Mucosa of gallbladder (tissue), 1 donor: ENCODE measurements at regions not wholly inside any gene's neighbourhood (a gene's known extent, or its start where the extent isn't known, plus 50 kb on each side); places are given as distances from the start of the nearest gene placed in this dataset.
"Not testable (repeated sequence)": the region's sequence is repeated elsewhere in the genome, so short reads cannot be mapped to it uniquely, and the experiment has no call there.

Experiments
- DNase-seq: peaks from one replicate; pipeline ENCODE4 v3.0.0-alpha.2; 2020; ENCODE audit warnings: low spot score
- donor health status: DM: no; HTN: no; CAD: no.

- no peak for DNase-seq
These were observed 778.7 kb upstream of the PCDH20 start for GRCh38 chr13:62194371-62194770.

DNA sequence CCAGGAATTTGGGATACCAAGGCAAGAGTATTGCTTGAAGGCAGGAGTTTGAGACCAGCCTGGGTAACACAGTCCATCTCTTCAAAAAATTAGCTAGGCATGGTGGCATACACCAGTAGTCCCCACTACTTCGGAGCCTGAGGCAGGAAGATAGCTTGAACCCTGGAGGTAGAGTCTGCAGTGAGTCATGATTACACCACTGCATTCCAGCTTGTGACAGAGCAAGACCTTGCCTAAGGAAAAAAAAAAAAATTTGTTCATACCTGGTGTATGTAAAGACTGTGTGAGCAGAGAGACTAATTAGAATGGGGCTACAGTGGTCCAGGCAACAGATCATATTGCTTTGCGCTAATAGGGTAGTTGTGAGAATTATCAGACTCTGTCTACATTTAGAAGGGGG lies 778.3 kb upstream of the PCDH20 start:
- DNase-seq: no peak

- DNase-seq: no peak
These were observed 770.1 kb upstream of the PCDH20 start for GRCh38 chr13:62185631-62186255.

- no peak for DNase-seq
These were observed 760.4 kb upstream of the PCDH20 start for GRCh38 chr13:62176051-62176450.

DNA sequence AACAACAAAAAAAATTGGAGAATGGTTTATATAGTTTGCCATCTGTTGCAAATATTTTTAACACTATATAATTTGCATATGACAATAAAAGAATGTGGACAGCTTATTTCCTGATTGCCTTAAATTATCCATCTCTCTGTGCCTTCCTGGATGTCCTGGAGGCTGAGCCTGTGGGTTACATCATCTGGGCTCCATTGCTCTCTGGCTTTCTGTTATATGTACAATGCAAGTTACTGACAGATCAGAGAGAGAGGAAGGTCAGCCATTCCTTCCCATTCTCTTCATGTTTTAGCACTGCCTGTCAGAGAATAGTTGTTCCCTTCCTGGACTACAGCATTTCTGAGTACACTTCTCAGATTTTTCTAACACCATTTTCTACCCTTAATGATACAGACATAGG lies 758.3 kb upstream of the PCDH20 start:
- no peak for DNase-seq

DNA sequence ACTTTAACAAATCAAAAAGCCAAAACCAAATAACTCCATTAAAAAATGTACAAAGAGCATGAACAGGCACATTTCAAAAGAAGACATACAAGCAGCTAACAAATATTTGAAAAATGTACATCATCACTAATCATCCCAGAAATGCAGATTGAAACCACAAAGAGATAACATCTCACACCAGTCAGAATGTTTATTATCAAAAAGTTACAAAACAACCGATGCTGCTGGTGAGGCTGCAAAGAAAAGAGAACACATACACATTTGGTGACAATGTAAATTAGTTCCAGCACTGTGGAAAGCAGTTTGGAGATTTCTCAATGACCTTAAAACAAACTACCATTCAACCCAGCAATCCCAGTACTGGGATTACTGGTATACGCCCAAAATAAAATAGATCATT lies 756.0 kb upstream of the PCDH20 start:
- DNase-seq: no peak

DNA sequence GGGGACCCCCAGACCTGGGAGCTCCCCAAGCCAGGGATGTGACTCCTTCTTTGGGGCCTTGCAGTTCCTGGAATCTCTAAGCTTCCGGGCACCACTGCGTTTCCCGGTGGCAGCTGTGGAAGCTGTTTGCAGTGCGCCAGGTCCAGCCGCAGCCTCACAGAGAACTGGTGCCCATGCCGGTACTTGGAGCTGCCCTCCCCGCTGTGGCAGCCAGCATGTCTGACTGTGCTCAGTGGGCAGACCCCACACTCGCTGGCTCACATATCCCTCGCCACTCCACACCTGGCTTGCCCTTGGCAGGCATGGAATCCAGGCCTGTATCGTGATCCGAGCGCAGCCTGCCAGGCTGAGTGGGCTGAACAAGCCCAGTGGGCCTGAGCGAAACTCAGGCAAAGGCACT lies 753.2 kb upstream of the PCDH20 start:
- DNase-seq: no peak

DNA sequence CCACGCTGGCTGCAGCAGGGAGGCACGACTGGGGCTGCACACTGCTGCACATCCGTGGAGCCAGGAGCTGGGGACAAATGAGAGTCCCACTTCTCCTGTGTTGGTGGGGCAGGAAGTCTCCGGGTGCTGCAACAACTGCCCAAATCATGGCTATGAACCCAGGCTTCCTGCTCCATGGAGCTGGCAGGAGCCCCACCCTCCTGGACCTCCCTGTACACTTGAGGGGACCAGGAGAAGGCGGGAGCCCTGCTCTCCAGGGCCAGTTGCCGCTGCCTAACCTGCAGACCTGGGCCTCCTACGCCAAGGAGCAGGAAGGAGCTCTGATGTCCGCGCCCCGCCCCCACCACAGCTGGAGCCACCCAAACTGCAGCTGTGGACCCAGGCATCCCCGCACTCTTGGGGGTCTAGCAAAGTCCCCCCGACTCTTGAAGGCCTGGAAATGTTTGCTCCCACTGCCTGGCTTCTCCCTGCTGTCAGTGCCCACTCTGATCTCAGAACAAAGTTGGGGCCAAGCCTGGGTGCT lies 752.1 kb upstream of the PCDH20 start:
- no peak for DNase-seq

DNA sequence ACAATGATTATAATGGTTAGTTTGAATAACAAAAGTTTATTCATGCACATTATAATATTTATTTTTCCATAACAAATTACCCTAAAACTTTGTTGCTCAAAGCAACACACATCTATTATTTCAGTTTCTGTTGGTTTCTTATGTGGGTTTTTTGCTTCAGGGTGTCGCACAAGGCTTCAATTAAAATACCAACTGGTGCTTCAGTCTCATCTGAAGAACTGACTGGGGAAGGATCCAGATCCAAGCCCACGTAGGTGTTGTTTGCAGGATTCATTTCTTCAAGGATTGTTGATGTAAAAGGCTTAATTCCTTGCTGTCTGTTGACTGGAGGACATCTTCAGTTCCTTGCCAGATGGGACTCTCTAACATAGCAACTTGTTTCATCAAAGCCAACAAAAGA lies 747.2 kb upstream of the PCDH20 start:
- DNase-seq: no peak

DNA sequence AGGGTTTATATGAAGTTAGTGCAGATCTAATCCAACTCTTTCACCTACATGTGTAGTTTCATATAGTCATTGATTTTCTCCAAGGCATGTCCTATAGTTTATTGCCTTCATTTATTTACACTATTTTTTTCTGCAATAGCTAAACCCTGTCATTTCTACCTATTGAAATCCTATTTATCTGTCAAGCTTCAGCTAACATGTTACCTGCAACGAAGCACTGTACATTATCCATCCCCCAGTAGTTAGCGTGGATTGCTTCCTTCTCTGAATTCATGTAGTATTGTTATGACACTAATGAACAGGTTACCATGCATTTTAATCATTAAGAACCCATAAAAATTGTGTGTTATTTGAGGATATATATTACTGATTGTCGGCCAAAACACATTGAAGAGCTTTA lies 742.9 kb upstream of the PCDH20 start:
- no peak for DNase-seq

DNA sequence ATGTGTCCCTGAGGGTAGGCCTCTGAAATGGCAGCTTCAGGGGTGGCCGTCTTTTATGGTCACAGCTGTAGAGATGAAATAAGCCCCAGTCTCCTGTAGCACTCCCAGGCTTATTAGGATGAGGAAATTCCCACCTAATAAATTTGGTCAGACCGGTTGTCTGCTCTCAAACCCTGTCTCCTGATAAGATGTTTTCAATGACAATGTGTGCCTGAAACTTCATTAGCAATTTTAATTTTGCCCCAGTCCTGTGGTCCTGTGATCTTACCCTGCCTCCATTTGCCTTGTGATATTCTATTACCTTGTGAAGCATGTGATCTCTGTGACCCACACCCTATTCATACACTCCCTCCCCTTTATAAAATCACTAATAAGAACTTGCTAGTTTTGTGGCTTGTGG lies 736.1 kb upstream of the PCDH20 start:
- DNase-seq: not testable (repeated sequence)

DNA sequence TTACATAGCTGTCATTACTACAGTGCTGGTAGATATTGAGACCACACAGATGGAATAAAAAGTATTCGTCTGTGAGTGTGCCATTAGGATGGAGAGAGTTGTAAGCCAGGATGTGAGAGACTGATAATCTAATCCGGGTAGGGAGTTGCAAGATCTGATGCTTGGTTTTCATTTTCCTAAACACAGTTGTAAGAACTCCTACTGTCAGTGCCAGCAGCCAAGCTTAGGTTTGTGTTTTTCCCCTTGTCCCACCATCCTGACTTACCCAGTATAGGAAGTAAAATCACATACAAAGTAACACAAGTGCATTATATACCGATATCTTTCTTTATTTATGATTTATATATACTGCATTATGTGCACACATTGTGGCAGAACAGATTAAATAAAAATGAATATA lies 726.4 kb upstream of the PCDH20 start:
- no peak for DNase-seq

DNA sequence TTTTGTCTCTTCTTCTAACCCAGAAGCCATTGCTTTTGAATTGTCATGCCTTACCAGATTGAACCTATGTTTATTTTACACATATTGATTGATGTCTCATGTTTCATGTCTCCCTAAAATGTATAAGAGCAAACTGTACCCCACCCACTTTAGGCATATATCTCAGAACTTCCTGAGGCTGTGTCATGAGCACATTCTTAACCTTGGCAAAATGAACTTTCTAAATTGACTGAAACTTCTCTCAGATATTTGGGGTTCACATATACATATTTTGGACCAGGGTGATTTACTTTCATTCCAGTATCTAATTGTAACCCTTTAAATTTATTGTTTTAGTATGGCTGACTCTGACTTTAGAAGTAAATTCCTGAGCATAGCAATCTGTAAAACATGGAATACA lies 723.9 kb upstream of the PCDH20 start:
- no peak for DNase-seq

GRCh38 chr13:62137629-62138405 lies 722.2 kb upstream of the PCDH20 start:
- DNase-seq: no peak

GRCh38 chr13:62131604-62132003 lies 716.0 kb upstream of the PCDH20 start:
- DNase-seq: no peak

DNA sequence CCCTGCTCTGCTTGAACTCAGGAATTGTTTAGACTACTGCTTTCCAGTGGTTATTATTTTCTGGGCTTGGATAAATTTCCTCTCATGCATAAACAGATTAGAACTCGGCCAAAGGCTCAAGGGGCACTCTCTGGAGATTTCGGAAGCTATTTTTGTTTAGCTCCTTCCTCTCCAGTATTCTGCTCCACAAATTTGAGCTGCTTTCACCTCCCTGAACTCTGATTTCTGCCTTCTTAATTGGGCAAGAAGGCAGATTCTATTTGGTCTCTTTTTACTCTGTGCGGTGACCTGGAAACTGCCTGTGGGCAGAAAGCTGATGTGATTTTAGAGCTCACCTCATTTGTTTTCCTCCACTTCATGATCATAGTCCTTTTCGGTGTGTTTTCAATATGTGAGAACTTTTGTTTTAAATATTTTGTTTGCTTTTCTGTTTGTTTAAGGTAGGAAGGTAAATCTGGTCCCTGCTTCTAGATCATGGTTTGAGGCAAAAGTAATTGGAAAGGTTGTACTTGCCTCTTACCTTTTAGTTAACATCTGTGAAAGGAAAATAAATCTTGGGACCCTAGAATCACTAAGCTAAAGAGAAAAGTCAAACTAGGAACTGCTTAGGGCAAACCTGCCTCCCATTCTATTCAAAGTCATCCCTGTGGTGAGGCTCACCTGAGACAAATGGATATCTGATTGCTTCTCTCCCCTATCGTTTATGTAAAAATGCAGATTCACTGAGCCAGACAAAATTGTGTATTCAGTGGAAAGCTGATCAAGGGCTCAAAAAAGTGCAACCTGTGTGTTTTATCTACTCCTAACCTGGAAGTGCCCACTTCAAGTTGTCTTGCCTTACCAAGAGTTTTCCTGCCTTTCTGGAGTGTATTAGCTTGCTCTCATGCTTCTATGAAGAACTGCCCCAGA lies 714.7 kb upstream of the PCDH20 start:
- no peak for DNase-seq

DNA sequence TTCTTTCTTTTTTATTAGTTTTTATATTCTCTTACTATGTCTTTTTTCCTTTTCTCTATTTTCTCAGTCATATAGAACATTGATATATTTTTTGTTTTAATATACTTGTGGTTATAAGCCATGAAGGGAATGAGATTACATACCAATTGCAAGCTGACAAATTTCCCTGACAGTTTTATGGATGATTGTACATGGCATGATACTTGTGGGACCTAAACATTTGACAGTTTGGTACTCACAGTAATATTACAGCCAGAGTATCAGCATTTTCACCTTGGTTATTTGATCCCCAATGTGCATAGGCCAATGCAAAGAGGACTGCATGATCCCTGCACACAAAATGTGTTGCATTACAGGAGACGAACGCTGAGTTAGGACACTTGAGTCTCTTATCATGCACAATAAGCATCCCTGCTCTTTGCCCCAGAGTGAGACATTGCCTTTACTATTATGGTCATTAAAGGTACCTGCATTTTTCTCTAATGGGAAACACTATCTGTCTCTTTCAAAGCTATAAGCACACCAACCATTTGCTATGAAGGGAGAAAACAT lies 713.4 kb upstream of the PCDH20 start:
- no peak for DNase-seq

- no peak for DNase-seq
These were observed 710.8 kb upstream of the PCDH20 start for GRCh38 chr13:62126400-62126799.

DNA sequence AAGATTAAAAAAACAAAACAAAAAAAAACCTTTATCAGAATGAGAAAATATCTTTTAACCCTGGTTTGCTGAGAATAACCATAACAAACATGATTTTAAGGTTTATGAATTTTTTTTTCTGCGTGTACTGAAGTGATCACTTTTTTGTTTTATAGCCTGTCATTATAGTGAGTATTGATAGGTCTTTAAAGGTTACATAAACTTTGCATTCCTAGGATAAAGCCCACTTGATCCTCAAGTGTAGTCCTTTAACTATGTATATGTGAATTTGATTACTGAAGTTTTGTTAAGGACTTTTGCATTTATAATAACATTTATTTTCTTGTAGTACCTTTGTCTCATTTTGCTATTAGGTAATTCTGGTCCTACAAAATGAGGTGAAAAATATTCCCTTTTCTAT lies 709.8 kb upstream of the PCDH20 start:
- no peak for DNase-seq

GRCh38 chr13:62123409-62123808 lies 707.8 kb upstream of the PCDH20 start:
- DNase-seq: no peak

DNA sequence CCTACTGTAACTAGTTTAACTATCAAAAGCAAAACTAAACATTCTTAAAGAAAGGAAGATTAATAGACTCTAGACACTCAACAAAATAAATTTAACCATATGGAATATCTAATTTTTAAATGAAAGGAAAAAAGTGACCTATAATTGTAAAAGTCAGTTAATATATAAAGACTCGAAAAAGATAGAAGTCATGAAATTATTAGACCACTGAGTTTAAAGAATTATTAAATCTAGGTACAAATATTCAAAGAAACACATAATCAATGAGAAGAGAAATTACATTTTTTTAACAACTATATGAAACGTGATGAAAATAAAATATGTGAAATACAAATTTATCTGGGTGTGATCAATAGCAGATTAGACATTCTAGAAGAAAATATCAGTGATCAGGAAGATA lies 706.8 kb upstream of the PCDH20 start:
- no peak for DNase-seq
